ENCODE measurements at regions not wholly inside any gene's neighbourhood (a gene's known extent, or its start where the extent isn't known, plus 50 kb on each side); places are given as distances from the start of the nearest gene placed in this dataset.

DNA sequence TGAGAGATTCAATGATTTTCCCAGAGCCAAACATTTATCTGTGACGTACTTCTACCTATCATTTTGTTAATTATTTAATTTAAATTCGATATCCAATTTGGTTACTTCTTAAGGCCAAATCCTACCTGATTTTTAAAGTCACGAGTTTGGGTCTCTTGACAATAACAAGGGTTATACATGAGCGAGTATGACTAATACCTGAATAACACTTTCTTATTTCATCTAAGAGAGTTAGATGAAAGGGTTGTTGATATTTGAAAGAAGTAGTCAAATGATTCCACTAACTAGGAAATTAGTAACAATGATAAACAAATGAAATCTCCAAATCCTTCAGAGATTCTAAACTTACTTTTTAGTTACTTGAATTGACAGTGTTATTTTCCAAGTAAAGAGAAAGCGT is 1086.9 kb downstream of the XPNPEP1 start:
- DNase-seq: no peak

DNA sequence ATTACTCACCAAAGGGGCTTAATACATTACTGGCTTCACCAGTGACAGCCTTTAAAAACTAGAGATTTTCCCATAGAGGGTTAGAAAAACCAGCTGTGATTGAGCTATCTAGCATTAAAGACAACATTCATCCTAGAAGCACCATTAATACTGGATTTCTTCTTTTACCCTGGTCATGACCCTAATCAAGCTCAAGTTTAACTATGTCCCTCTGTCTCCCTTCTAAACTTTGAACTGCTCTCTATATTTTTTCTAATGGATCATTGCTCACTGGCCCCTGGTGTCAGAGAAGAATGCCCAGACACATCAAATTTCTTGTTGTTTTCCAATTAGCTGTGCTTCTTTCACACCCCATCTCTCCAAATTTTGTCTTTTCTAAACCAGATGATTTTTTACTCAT is 1101.3 kb downstream of the XPNPEP1 start:
- DNase-seq: no peak

DNA sequence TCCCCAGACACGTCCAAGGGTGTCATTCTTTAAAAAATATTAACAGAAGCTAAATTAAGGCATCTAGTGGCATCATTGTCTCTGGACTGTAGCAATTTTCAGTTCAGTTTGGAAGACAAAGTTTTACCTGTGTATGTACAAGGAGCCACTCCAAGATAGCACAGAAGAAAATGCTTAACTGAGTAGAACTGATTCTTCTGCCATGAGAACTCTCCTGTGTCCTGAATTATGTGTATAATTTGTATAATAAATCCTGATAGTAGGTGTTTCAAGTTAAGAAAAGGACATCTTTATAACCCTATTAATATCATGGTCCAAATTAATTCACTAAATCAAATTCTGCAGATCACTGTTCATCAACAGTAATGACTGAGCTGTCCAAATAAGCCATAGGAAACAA is 1104.0 kb downstream of the XPNPEP1 start:
- DNase-seq: no peak

DNA sequence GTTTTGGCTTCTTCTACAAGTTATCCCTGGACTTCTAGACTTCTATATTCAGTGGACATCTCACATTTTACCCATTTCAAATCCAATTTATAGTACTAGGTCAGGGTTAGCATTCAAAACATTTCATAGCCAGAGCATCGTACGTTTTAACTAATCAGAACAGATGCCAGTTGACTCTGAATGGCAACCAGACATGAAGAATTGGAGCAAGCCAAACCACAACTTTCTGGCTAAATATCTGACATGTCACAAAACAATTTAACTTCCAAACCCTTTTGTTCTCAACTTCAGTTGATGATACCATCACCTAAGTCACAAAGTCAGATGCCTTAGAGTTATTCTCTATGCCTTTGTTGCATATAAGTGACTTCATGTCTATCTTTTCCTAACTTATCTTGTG is 1105.7 kb downstream of the XPNPEP1 start:
- DNase-seq: no peak

DNA sequence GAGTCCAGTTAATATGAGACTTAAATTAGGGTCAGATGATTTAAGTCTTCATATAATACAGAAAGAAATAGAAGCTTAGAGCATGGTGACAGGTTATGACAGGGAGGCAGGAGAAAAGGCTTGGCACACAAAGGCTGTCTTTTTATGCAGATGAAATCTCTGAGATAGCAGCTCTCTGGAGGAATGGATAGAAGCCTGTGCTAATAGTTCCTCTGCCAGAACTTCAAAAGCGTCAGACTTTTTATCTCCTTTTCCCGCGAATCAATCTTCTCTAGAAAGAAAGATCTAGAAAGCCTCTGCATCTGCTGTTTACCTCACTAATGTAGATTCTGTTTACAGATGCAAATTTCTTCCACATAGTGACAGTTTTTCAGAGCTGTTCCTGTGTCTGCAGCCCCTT is 1106.2 kb downstream of the XPNPEP1 start:
- DNase-seq: no peak

DNA sequence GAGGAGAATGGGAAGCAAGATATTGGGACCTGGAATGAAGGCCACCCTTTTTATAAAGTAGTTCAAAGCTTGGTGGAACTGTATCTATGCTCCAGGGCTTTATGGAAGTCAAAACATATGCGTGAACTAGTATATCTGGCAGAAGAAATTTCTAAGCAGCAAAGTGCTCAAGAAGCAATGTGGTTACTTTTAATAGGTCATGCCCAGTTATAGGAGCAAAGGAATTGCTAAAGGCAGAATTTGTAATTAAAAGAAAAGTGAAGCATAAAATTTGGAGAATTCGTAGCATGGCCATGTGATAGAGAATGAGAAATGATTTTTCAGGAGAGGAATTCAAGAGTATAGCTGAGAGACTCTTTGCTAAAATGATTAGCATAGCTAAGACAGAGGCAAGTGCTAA is 1110.4 kb downstream of the XPNPEP1 start:
- DNase-seq: no peak

DNA sequence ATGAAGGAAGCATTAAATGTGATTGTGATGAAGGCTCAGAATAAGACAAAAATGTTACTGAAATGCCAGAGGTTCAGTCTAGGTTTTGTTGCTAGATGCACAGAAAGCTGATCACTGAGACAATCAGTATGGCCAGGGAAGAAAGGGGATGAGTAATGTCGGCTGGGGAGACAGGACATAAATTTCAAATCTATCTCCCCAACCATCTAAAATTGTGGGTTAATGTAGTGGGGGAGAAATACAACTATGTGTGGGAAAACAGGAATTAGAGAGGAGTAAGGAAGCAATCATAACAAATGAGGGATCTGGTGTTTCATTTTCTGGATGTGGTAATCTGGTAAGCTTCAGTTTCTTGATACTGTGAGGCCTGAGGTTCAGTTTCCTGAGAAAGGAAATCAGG is 1111.0 kb downstream of the XPNPEP1 start:
- DNase-seq: no peak

DNA sequence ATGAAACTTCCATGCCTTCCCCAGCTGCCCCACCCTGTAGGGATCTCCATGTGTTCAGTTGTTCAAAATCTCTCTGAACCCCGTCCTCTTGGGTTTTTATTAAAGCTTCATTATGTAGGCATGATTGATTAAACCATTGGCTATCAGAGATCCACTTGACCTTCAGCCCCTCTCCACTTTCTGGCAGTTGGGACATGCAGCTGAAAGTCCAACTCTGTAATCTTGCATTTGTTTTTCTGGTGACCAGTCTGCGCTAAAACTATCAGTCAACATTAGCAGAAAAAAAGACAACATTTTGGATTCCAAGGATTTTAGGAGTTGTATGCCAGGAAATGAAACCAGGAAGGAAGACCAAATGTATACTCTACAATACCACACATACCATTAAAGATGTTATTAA is 1115.1 kb downstream of the XPNPEP1 start:
- DNase-seq: no peak

DNA sequence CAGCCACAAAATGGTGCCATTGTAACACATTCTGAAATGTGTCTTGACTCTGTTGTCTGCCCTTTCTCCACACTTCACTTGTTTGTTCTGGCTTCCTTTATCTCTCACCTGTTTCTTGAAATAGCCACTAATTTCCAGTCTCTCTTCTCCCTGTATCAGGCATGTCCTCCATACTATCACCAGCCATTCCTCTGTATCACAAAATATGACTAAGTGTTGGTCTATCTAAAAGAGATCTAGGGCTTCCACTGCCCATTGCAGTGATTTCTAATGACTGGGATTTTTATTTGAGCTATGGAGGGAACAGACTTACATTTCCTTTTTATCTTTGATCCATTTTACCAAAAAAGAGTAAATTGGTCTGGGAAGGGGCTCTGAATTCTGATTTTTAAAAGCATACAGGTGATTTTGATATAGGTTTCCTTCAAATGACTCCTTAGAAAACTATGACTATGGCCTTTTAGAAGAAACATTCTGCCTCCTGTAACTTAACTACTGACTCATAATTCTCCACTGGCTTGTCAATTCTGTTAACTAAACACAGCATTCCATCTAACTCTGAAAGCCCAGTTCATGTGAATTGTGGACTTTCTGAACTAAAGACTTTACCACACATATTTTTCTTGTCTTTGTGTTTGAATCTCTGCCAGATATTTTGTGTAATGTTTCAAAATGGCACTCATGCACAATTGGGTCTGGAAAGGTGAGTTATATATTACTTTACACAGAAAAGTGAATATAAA is 1121.4 kb downstream of the XPNPEP1 start:
- no peak for DNase-seq

DNA sequence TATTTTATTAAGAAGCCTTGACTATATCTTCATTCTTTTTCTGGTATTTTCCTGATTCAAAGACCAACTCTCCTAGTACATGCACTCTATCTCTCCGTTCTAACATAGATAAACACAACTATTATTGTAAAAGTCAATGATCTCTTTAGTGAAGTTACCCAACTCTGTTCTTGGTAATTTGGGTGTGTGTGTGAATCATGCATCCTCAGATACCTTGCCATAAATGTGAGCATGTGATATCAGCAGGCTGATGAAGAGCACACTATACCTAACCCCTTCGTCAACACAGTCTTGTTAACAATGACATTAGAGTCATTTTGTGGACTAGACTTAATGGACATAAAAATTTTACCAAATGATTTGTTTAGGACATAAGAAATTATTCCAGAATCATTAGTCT is 1122.1 kb downstream of the XPNPEP1 start:
- DNase-seq: no peak

DNA sequence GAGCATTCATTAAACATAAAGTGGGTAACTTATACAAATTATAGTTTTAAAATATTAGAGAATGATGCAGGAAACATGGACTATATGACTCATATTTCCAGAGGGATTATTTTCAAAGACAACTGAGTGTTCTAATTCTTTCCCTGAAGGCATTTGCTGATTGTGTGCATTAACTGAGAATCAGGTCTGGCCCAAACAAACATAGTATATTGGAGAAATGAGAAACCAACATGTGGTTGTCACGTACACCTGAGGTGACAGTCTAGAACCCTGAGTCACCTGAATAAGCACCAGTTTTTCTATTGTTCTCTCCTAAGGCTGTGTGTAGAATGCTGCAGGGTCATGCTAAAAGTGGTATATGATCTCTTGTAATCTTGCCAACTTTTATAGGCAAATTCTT is 1125.7 kb downstream of the XPNPEP1 start:
- no peak for DNase-seq

DNA sequence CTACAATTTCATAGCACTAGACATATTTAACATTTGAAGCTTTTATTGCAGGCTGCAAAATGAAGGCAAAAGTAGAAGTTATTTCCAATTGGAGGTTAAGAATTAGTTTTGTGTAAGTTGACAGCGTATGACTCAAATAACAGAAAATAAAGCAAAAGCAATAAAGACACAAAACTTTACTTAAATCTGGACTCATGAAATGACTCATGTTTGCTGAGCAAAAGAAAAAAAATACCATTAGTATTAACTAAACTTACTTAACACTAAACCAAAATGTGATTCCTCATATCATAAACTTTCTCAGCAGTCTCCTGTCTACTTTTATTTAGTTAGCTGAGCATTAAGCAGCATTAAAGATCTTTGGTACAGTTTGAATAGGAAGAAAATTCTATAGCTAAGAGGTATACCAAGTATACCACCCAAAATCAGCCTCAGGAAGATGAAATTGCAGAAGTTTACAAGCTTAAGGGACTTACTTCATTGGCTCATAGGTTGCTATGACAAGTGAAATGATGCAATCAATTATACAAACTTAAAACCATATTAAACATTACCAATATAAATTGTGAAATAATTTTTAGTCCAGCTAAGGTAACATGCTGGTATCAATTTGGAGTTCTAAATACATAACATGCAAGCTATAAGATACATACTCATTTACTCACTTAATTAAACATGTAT is 1131.4 kb downstream of the XPNPEP1 start:
- no peak for DNase-seq

DNA sequence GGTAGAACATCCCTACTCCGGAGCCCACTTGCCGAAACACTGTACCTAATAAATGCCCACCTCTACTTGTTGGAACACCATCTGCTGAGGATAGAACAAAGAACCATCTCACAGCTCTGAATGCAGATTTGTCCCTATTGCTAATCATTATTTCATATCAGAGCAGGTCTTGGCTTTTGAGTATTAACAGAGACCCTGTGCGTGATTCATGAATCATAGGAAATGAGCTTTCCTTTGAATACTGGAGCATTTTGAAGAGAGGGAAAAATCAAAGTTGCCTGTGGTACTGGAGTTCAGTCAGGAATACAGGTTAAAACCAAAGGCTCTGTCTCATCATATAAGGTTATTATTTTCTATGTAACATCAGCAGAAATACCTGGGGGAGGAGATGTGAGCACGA is 1132.3 kb downstream of the XPNPEP1 start:
- DNase-seq: no peak

DNA sequence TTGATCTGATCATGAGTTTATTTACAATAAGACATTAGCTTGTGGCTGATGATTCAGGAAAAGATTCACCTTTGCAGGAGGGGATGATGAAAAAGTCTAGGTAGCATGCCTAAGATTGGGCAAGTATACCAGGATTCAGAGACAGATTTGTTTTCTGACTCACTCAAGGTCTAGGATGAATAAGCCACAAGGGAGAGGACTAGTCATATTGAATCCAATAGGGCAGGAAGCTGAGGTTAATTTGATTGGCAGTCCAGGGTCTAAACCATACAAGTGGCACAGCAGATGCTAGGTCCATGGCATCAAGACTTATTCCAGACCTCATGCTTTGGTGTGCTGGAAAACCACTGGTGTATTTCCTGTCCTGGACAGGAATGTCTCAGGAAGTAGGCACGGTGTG is 1133.4 kb downstream of the XPNPEP1 start:
- no peak for DNase-seq

DNA sequence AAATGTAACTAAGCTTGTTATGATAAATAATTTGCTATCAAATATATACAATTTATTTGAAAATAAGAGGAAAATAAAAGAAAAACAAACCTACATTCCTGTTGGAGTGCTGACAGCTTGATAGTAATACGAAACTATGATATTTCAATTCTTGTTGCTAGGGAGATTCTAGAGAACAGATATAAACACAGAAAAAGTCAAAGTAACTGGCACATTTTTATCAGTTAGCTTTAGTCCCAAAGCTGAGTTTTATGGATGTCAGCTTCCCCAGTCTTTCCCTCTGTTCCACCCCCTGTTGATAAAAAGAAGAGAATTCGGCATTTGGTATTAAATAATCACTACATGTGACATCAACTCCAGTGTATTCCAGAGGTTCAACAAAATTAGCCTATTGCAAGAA is 1134.0 kb downstream of the XPNPEP1 start:
- no peak for DNase-seq

DNA sequence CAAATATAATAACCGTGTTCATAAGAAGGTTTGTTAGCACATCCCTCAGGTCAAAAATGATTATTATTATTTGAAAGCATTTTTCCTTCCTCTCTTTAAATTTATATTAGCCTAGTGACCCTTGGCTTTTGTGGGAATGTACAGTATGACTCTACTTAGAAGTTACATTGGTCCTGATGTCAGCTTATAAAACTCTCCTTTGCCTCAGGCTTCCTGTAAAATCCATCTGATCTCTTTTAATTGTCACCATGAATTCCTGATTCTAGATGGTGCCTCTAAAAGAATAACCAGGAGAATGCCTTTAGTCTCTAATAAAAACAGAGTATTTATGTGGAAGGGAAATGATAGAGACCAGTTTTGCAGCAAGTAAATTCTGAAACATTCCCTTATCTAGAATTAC is 1134.4 kb downstream of the XPNPEP1 start:
- no peak for DNase-seq

DNA sequence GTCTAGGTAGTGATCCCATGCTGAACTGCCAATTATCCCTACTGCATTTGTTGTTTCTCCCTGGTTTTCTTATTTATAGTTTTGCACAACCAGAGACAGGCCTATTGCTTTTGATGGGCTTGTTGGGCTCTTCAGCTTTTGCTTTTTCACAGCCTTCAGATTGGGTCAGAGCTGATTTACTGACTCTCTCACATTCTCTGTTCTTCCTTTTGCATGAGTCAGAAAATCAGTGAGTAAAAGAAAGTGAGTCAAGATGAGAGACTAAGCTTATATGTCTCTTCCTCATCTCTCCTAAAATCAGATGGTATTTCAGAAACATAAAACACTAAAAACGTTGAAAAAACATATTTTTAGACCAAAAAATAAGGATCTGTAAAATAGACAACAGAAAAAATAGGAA is 1135.4 kb downstream of the XPNPEP1 start:
- no peak for DNase-seq

DNA sequence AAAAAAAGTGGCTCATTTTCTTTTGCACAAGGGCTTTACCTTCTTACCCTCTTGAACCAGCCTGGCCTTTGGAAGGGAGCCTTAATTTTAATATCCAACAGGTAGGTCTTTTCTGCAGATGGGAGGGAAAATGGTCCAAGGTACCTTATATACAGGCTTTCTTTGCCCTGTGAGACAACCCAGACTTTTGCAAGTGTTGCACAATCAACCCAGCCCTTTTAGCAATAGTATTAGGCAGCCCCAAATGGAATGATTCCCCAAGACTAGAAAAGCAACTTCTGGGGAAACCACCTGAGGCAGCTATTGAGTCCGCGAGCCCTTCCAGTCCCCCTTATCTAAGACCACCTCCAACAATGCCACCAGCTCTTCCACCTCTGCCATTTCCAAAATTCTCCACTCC is 1138.3 kb downstream of the XPNPEP1 start:
- no peak for DNase-seq

DNA sequence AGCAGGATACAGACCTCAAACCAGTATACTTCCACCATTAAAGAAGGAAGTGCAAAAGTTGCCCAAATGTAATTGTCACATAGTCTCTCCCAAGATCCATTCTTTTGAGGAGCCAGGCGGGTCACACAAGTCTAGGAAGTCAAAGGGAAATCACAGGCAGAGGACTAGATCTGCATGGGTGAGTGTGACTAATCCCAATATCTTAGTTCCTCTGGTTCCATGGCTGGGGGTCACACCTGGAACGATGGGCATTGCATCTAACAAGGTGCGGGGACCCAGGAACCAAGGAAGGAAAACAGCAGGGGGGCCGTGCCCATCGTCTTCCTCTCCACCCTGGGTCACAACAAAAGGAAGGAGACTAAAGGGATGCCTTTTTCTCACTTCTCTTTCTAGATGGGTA is 1138.8 kb downstream of the XPNPEP1 start:
- no peak for DNase-seq

DNA sequence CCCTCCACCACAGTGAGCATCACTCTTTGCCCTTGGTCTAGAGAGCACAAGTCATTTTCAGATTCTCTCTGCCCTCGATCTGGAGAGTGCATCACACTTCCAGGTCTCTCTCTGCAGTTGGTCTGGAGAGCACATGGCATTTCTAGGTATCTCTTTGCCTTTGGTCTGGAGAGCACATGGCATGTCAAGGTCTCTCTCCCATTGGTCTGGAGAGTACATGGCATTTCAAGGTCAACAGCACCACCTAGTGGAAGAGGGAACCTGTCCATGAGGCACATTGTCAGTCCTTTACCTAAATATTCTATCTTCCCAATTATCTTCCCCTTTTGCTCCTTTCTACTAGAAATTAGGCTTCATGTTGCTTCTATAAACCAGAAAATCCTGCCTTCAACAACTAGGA is 1139.4 kb downstream of the XPNPEP1 start:
- no peak for DNase-seq

DNA sequence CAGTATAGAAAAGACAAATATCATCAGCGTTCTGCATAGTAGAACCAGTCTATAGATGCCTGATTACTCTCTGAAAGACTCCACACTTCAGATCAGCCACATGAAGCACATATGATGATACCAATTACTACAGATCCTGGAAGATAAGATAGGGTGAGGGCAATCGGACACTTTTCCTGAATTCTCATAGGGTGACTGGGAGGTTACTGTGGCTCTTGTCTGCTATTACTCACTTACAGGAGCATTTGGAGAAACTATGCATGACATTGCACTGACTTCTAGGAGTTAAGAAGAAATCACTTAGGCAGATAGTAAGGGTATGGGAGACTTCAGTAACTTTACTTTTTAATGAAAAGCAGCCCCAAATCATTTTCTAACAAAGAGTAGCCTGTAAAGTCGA is 1140.9 kb downstream of the XPNPEP1 start:
- DNase-seq: no peak

DNA sequence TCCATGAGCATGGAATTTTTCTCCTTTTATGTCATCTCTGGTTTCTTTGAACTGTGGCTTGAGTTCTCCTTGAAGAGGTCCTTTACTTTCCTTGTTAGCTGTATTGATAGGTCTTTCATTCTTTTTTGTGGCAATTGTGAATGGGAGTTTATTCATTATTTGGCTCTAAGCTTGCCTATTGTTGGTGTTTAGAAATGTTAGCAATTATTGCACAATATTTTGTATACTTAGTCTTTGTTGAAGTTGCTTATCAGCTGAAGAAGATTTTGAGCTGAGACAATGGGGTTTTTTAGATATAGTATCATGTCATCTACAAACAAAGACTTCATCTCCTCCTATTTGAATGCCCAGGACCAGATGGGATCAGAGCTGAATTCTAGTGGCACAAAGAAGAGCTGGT is 1143.8 kb downstream of the XPNPEP1 start:
- DNase-seq: no peak

DNA sequence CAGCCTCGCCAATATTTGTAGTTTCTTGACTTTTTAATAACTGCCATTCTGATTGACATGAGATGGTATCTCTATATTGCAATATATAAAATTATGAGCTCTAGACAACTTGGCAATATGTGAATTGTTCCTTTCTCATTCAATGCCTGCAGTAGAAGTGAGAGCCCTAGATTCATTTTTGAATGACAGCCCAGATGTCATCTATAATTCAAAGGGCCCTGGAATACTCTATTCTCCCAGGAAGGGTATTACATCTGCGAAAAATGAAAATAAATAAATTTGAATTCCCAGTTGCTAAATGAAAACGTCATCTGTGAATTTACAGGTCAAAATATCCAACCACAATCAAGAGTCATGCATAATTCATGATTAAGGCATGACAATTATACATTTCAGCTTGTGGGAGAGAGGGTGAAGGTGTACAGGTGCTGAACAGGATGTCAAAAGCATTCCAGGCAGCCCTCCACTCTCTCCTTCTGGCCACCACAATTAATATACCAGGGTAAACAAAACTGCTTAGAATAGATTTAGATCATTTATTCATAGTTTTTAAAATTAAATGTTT is 1147.3 kb downstream of the XPNPEP1 start:
- no peak for DNase-seq

DNA sequence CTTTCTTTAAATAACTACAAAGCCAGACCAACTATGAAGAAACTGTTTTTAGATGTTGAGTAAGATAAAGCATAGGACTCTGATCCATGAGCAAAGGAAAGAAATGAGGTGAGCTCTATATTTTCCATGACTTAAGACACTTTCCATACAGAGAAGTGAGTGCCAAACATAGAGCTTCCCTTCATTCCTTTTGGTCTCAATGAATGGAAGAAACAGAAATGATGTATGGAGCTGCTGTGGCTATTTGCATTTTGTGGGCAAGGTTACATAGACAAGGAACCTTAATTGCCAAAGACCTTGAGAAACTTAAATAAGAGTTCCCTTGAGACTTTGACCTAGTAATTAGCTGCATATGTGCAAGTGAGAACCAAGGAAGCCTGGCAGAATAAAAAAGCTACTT is 1152.2 kb downstream of the XPNPEP1 start:
- no peak for DNase-seq

DNA sequence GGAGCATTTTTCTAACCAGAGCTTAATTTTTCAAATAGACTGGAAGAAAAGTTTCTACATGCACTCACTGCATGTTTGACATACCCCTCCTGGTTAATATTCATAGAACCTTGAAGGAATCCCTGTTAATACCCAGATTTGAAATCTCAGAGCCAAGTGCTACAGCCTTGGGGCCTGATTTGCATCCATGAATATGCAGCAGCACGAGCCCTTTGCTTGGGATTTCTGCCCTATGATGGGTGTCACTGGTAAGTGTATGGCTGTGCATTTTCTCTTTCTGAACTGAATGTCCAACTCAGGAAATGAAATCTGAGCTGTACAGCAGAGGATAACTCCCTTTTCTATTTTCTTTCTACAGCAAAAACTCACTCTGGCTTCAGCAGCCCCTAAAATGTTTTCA is 1157.5 kb downstream of the XPNPEP1 start:
- no peak for DNase-seq
